Activated CD4-positive, alpha-beta T cell treated with anti-CD3 and anti-CD28 coated beads for 4 hours (primary cell): ENCODE measurements at regions not wholly inside any gene's neighbourhood (a gene's known extent, or its start where the extent isn't known, plus 50 kb on each side); places are given as distances from the start of the nearest gene placed in this dataset.
"Not testable (repeated sequence)": the region's sequence is repeated elsewhere in the genome, so short reads cannot be mapped to it uniquely, and the experiment has no call there.

Experiments
- DNase-seq, 2 donors: peaks; one replicate each; pipeline ENCODE4 v3.0.0-alpha.2; 2020

DNA sequence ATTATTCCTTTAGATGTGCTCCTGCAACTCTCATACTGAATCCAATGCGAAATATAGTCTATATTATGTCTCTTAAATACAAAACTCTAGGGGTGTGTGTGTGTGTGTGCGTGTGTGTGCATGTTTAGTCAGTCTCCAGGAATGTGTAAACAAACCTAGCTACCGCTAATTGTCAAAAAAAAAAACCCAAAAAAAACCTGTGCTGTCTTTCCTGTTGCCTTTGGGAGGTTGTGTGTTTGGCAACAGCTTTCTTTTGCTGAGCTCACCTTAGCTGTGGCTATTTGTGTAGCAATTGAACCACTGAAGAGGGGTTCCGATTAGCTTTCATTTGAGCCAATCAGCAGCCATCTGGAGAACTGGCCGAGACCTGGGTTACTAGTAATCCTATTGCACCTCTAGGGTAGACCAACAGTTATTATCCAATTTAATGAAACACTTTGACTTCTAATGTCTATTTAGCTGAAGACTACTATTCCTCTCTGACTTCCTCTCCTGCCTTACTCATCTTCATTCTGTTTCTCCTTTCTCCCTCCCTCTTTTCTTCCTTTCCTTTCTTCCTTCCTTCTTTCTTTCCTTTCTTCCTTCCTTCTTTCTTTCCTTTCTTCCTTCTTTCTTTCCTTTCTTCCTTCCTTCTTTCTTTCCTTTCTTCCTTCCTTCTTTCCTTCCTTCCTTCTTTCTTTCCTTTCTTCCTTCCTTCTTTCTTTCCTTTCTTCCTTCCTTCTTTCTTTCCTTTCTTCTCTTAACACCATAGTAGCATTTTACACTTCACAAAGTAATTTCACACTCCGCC is 471.1 kb downstream of the GBA3 start:
- no peak for DNase-seq

DNA sequence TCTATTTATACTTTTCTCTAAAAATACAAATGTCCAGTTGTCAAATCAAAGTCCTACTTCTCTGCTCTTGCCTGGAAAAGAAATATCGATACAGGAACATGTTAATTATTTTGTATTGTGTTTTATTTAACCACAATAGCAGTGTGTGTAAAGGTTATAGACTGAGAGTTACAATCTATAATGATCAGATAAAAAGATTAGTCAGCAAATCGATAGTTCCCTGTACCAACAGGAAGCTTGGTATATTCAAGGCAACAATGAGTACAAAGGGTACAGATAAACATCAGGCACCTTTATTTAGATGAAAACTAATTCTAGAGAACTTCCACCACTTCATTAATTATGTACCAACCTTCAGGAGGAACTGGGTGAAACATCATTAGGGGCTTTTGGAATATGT is 469.5 kb downstream of the GBA3 start:
- DNase-seq: no peak

DNA sequence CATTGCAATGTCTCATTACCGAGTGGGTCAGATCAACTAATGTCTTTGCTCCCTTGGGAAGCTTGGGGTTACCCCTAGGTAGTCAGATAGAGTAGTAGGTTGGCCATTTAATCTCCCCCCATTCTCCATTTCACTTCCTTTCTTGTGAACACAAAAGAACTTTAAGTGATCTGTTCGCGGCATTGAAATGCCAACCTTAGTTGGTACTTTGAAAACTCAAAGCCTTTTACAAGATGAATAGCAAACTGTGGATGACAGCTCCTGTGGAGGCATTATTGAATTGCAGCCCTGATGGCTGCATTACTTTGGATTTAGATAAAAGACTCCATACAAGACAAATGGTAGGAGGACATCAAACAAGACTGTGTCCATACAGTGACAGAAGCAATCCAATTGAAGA is 469.1 kb downstream of the GBA3 start:
- no peak for DNase-seq

DNA sequence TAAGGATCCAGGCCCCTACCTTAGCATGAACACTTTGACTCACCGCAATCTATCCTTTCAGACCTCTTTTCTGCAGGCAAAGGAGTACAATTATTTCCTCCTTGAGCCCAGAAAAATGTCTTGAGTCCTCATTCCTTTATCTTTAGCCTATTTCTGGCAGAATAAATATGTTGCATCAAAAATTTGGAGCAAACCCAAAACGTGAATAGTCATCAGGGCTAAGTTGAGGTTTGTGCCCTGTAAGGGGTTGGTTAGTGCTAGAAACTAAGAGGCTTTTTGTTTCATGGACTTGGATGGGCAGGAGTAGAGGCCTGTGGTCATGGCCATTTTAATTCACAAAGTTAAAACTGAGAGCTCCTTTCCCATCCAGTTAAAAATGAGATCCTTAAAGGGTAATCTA is 460.3 kb downstream of the GBA3 start:
- no peak for DNase-seq

DNA sequence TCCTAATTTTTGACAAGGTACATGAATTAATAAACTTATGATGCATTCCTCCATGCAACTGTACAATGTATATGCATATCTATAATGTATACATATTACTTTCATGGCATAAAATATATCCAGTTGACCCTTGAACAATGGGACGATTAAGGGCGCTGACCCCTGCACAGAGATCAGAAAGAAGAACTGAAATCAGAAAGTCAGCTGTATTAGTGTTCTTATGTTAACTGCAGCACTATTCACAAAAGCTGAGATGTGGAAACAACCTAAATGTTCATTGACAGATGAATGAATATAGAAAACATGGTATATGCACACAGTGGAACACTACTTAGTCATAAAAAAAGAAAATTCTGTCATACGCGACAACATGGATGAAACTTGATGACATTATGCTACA is 457.1 kb downstream of the GBA3 start:
- no peak for DNase-seq

DNA sequence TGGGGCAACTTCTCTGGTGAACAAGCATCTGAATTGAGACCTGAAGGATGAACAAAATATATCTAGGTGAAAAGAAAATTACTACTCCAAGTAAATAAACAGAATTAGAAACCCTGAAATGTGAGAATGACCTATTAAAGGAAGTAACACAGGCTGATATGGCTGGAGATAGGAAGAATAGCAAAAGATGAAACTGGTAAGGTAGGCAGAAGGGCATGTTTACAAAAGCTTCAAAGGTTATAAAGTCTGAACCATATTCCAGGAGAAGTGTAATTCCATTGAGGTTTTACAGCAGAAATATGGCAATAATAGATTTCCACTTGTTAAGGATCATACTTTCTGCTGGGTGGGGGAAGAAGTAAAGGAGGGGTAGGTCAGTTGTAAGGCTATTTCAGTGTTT is 452.0 kb downstream of the GBA3 start:
- no peak for DNase-seq

DNA sequence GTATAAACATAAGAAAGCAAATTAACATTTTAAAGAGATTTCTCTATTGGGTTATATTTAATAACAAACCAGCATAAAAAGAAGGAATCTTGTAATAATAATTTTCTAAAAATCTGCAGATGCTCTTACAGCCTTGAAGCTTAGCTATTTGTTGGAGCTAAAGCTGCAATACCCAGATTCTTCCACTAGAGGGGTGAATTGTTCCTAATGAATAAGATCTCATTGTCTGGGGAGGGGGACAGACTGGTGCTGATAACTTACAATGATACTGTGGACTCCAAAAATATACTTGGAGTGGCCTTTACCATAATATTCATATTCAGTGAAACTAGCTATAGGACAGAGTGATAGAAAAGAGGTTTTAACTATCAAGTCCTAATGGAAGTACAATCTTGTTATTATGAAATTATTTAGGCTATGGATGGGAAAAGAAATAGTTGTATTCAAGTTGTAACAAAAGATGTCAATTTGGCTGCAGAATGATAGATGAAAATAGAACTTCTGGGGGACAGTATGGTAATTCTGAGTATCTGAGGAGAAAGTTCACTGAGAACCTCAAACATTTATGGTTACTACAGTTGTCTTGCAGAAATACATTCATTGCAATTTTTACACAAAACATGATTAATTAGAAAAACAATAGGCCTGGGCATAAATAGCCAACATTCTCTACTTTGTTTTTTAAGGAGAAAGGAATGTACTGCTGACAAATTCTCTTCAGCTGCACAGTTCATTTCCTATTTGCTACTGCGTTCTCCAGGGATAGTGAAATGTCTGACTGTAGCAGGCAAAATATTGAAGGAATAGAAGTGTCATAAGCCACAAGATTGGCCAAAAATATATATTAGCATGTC is 443.3 kb downstream of the GBA3 start:
- DNase-seq: no peak

DNA sequence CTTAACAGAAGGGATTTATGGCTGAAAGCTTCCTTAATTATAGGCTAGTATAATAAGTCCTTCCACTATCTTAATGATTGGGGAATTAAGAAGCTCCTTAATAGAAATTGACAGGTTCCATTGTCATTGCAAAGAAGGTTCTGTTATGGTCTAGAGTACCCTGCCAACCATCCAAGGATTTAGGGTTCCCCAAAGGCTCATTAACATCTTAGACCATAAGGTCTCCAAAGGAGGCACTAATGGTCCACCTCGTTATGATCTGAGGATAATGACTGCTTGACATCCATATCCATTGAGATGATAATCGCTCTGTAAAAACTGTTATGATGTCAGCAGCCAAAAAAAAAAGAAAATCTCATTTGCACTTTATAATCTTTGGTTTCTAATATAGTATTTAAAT is 441.6 kb downstream of the GBA3 start:
- no peak for DNase-seq

DNA sequence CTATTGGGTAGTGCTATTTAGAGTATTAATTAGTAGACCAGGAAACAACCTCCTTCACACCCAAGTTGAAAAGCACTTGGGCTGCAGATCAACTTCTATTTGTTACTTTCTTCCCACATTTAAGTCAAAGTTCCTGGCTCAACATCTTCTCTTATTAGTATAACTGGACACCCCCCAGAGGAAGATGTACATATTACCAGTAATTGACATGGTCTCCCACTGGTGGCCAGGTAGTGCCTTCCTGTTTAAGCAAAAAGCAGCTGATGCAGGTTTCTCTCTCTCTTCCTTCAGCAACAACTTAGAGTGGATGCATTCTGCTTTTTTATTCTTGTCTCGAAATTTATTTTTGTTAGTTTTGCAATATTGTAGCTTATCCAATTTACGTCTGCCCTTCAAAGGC is 438.1 kb downstream of the GBA3 start:
- DNase-seq: no peak

DNA sequence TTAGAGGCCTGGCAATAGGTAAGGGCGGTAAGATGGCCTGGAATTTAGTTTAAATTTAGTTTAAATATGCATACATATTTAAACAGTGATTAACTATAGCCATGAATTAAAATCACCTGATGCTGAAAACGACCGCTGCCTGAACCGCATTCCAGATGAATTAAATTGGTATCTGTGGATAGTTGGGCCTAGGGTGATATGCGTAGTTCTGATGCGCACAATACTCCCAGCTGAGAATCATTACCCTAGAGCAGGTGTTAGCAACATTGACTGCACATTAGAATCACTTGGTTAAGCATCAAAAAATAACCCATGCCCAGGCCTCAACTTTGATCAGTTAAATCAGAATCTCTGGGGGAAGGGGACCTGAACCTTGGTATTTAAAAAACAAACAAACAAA is 432.4 kb downstream of the GBA3 start:
- no peak for DNase-seq

DNA sequence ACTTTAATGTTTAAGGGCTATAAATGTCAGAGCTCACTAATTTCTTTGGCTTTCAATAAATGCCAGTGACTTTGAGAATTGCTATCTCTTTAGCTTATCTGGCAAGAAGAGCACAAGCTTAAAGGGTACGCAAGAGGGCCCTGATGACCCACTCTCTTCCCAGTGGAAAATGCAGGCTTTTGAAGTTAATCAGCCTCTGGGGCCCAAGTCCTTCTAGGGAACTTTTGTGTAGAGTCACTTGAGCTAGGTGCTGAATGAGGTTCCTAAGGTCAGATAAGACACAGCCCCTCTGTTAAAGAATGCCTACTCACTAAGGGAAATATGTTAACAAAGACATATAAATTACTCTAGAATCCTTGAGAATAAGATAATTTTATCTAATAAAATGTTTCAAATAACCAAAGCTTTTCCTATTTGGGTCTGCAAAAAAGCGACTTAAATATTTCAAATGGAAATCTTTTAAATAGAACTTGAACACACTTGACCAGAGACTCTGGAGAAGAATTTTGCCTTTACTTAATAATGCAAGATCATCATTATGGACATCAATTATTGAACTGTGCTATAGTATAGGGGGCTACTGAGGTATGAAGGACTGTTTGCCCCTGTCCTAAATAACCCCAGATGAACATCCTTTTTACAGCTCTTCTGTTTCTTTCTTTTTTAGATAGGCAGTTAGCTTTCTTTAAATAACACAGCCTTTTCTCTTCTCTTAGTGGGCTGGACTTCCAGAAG is 430.1 kb downstream of the GBA3 start:
- DNase-seq: no peak

DNA sequence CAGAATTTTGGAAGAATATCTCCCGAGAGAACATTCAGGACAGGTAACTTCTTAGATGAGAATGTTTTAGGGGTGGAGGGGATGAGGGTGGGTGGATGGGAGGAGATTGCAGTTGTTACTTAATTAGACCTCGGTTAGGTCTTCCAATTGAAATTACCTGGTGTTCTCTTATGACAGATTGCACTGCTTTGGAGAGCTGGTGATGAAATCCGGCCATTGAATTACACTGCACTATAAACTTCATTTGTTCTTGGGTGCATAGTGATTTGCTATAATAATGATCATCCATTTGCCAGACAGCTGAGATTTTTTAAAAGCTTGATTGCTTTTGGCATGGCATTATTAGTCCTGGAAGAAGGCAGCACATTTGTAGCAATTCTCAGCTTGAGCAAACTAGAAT is 427.6 kb downstream of the GBA3 start:
- no peak for DNase-seq

DNA sequence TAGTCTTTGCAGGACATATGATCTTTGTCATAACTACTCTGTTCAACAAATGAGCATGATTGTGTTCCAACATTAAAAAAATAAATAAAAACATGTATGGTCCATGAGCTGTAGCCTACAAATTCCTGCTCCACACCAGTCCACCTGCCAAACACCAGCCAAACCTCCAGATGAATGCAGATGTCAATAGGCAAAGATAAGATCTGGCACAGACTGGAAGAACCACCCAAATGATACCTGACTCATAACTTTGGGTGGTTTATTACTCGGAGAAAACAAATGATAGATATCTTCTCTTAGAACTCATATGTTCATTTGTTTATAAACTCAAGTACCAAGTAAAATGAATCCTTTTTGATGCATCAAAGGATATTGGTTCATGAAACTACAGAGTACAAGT is 425.1 kb downstream of the GBA3 start:
- no peak for DNase-seq

DNA sequence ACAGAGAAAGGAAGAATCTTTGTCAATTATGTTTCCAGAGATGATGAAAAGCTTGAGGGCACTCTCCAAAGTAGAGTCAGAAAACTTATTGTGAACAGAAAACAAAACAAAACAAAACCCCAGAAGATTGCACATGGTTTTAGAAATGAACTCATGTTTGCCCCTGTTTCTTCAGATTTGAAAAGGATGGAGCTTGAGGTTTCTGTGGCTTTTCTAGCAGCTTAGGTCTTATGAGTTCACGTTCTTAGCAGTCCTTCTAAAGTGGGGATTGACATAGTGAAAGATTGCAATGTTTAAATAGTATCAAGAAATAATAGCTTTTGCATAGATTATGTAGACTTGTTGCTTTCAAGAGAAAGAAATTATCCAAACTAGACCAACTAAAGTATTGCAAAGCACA is 421.8 kb downstream of the GBA3 start:
- DNase-seq: no peak

DNA sequence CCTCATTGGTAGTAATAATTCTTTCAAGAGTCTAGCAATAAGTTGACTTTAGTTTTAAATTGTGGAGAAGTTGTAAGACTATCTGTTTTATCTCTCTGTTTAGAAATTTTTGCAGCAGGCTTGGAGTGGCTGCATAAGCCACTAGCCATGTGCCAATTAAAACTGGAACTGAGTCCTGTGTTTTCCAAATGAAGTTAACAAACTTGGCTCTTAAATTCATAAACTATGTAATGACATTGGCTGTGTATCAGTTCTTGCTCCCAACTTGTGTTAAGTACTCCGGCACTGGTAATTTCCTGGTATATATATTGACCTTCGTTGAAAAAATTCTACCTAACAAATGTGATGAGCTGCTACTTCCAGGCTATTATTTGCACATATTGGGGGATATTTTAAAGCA is 420.4 kb downstream of the GBA3 start:
- no peak for DNase-seq

DNA sequence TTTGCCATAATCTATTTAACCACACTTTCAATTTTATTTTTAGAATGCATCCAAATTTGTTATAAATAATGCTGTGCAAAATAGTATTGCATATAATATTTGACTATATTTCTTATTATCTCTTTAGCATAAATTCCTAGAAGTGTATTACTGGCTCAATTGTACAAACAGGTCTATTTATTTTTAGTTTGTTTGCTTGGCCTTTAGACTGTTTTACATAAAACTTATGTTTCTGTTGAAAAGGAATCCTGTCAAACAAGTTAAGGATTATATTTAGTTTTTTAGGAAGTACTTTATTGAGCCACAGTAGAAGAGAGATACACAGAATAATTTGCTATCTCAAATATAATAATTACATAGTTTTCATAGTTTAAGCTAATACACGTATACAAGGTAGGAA is 413.8 kb downstream of the GBA3 start:
- no peak for DNase-seq

DNA sequence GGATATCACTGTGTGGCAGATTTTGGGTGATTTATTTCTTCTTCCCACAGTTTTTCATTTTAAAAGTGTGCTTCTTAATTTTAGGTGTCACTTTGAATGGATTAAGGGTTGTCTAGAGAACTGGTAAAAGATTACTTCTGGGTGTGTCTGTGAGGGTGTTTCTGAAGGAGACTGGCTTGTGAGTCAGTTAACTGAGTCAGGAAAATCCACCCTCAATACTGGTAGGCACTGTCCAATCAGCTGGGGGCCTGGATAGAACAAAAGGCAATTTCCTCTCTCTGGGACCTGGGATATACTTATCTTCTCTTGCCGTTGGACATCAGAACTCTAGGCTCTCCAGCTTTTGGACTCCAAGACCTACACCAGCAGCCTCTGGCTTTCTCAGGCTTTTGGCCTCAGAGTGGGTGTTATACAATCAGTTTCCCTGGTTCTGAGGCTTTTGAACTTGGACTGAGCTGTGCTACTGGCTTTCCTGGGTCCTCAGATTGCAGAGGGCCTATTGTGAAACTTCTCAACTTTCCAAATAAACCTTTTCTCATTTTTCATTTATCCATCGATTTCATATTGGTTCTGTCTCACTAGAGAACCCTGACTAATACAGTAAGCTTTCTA is 413.1 kb downstream of the GBA3 start:
- no peak for DNase-seq

DNA sequence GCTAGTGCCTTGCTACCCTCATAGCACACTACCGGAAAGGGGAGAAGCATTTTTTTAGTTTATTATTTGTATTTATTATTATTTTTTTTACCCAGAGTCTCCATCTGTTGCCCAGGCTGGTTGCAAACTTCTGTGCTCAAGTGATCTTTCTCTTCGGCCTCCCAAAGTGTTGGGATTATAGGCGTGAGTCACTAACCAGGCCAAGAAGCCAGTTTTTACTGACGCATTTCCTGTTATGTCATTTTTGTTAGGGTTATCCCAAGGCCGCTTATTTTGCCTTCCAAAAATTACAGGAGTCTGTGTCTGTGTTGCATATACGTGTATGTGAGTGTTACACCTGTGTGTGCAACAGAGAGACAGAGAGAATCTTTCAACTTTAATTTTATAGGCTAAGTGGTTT is 404.5 kb downstream of the GBA3 start:
- DNase-seq: no peak

DNA sequence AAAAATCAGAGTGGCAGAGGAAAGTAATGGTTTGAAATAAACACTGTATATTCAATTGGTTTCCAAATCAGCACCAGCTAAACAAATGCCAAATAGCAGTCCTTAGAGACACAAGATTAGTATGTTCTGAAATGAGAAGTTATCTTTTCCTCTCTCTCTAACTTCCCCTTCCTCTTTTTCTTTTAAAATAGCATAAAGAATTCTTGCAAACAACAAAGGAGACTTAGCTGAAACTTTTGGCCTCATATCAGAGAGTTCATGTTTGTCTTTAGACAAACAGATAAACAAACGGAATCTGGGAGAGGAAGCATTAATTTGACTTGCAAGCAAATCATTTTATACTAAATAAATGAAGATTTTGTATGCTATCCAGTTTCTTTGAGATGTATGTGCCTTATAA is 399.0 kb downstream of the GBA3 start:
- no peak for DNase-seq

DNA sequence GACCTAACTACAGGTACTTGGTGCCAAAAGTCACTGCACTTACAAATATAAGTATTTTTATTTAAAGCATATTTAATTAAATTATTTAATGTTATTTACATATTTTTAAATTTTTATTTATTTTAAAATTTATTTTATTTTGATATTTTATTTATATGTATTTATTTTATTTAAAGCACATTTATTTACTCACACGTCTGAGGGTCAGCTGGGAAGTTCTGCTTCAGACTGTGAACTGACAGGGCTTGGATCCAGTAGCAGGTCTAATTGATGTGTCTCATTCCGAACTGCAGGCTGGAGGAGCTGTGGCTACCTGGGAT is 392.5 kb downstream of the GBA3 start:
- no peak for DNase-seq

DNA sequence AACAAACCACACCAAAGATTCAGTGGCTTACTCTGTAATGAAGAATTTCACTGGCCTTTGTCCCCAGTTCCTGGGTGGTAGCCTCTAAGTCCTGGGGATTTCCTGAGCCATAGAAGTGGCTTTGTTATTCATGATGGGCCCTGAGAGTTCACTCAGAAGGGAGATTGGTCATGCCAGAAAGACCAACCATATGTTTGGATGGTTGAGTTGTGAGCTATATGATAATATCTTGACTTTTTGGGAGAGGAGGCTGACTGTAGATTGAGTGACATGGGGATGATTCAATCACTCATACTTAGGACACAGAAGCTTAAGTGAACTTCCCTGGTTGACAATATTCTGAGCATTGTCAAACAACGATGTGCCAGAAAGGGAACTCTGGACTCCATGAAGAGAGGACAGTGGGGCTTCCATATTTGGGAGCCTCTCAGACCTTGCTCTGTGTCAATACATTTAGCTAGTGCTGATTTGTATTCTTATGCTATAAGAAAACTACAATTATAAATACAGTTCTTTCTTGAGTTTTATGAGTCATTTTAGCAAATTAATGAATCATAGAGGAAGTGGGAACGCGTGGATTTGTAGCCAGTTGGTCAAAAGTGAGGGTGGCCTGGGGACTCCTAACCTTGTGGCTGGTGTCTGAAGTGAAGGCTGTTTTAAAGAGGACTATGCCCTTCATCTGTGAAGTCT is 392.0 kb downstream of the GBA3 start:
- no peak for DNase-seq

DNA sequence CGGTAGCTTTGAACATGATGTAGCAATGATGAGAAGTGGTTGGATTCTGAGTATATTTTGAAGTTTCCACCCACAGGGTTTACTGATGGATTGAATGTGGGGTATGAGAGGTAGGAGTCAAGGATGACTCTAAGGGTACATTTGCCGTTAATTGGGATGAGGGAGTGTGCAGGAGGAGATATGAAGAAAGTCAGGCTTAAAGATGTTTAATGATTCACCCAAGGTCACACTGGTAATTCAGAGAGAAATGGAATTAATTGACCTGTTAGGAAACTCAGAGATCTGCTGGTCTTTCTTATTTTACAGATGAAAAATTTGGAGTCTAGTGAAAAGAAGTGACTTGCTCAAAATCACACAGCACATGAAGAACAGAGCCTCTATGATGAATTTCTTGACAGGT is 390.7 kb downstream of the GBA3 start:
- no peak for DNase-seq

DNA sequence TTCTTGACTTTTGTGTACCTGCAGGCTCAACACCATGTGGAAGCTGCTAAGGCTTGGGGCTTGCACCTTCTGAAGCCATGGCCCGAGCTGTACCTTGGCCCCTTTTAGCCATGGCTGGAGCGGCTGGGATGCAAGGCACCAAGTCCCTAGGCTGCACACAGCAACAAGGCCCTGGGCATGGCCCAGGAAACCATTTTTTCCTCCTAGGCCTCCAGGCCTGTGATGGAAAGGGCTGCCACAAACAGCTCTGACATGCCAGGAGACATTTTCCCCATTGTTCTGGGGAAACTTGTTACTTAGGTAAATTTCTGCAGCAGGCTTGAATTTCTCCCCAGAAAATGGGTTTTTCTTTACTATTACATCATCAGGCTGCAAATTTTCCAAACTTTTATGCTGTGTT is 387.4 kb downstream of the GBA3 start:
- DNase-seq: not testable (repeated sequence)
